ENCODE measurements at regions not wholly inside any gene's neighbourhood (a gene's known extent, or its start where the extent isn't known, plus 50 kb on each side); places are given as distances from the start of the nearest gene placed in this dataset.
A peak's percentile ranks its signal among the peaks of the same experiment; 100 is the strongest.

DNA sequence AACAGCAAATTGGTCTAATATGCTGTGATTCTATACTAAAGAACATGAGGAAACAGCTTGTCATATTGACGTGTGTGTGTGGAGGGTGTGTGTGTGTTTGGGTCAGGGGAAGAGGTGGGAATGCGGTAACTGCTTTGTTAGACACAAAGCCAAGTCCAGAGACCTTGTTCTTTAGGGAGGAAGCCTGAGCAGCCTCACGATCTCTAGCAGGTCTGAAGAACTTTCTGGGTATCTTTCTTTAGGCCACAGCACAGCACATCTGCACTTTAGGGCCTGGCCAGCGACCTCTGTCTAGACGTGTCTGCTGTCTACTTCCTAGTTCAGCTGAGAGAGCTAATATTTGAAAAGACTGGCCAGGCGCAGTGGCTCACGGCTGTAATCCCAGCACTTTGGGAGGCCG lies 220.0 kb upstream of the TPRG1 start:
- no peak for TF ChIP-seq CTCF (IDR thresholded peaks at IDR 0.05; ENCODE audit: low read depth, low read length)
- H3K4me3 ChIP-seq (ENCODE audit: low read depth, low read length): no peak overlapping the region

DNA sequence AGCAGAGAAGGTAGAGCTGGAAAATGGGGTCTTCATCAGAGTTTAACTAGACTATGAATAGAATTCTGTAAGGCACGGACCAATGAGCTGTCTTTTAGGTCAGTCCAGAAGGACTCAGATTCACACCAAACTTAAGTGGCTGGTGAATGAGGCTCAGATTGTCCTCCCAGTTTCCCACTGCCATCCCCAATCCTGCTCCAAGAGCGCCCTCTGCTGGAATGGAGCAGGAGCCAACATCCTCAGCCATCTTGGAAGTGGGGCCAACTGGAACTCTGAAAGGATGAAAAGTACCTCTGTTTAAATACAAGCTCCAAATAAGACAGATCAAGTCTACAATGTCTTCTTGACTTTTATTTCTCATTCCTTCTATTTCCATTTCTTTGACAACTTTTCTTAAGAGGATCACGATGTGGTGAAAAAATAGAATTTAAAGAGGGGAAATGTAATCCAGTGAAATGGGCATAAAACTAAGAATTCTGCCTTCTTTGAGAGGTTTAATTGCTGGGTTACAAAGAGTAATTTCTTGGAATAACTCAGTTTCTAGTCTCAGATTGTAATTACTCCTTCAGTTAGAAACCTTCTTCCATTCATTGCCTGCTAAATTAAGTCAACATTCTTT lies 217.1 kb upstream of the TPRG1 start:
- H3K4me3 ChIP-seq (ENCODE audit: low read depth, low read length): no peak overlapping the region
- TF ChIP-seq CTCF (IDR thresholded peaks at IDR 0.05; ENCODE audit: low read depth, low read length): peak; percentile 89

- no peak for TF ChIP-seq CTCF (IDR thresholded peaks at IDR 0.05; ENCODE audit: low read depth, low read length)
- no peak overlapping the region for H3K4me3 ChIP-seq (ENCODE audit: low read depth, low read length)
Observed at GRCh38 chr3:188955919-188956318, 215.9 kb upstream of the TPRG1 start.

DNA sequence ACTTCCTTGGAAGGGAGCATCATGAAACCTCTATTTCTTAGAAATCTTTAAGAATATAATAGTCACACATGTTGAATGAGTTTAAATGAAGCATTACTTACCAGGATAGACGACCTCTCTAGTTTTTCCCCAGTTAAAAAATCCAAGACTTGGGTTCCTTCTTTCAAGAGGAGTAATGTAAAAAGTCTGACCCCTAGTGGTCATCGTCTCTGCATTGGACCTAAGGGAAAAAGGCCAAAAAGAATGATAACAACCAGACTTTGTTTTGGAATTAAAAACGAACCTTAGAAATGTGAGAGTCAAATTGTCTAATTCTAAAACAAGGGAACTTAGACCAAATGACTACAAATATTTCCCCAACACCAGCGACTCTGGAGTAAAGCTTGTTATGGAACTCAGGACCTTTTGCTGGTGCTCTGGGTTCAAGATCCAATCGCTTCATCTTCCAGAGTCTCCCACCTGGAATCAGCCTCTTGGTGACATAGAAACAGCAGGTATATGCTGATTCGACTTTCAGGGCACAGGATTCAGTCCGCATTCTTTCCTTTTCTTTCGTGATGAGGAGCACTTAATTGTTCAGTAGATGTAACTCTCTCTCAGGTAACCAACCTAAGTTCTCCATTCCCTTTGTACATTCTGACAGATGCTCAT lies 214.8 kb upstream of the TPRG1 start:
- H3K4me3 ChIP-seq (ENCODE audit: low read depth, low read length): no peak overlapping the region
- peak; percentile 50; the same call in 1 of the 2 replicates for TF ChIP-seq CTCF (IDR thresholded peaks at IDR 0.05; ENCODE audit: low read depth, low read length)

- no peak for TF ChIP-seq CTCF (IDR thresholded peaks at IDR 0.05; ENCODE audit: low read depth, low read length)
- no peak overlapping the region for H3K4me3 ChIP-seq (ENCODE audit: low read depth, low read length)
Observed at GRCh38 chr3:188959013-188959412, 212.8 kb upstream of the TPRG1 start.

DNA sequence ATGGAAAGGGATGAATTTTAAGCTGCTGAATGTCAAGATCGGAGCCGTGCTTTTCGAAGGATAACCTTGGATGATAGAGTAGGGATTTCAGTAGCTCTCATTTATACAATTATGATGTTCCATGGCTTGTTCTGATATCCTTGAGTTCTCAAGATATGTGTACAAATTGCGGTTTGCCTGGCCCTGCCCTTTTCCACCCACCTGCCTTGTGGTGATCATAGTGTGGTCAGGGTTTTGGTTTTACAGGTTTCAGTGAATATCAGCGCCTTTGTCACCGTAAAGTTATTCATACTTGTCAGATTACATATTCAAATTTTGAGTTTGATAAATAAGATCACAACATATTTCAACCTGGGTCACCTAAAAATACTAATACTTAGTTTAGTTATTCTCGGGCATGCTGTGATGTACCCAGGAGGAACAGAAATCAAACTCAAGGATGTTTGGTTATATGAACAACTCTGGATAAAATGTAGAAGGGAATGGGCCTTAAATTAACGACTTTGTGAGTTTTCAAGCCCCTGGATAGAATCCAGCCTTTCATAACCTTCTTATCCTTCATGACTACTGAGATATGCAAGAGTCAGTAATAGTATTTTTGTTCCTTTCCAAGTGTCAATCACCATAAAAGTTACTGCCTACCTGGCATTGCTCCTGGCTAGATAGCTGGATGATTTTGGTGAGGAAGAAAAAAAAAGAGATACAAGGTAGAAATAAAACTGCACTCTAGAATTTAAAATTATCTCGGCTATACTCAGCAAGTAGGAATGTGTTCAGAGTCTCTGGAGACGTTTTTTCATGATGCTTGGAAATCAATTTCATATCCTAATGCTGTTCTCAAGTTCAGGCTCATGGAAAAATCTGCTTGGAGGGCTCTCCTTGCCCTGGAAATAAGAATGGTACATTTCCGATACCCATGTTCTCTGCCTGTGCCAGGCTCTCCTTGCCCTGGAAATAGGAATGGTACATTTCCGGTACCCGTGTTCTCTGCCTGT lies 209.2 kb upstream of the TPRG1 start:
- no peak overlapping the region for H3K4me3 ChIP-seq (ENCODE audit: low read depth, low read length)
- TF ChIP-seq CTCF (IDR thresholded peaks at IDR 0.05; ENCODE audit: low read depth, low read length): no peak
